Tibial nerve (tissue), 4 donors: ENCODE measurements at regions not wholly inside any gene's neighbourhood (a gene's known extent, or its start where the extent isn't known, plus 50 kb on each side); places are given as distances from the start of the nearest gene placed in this dataset.
A peak's percentile ranks its signal among the peaks of the same experiment; 100 is the strongest.
"Not testable (repeated sequence)": the region's sequence is repeated elsewhere in the genome, so short reads cannot be mapped to it uniquely, and the experiment has no call there.

Source experiments
- DNase-seq, 2 donors: peaks; one replicate each; pipeline ENCODE4 v3.0.0-alpha.2; 2019; ENCODE audit warnings: low spot score in 2 of 2
- H3K27ac ChIP-seq, 4 donors: fragments of 200-600 bp; sonication (generic) in 3 of 4; one replicate each; pipeline ENCODE4 v1.5.1; 2017 to 2019; ENCODE audit warnings: mild to moderate bottlenecking in 1 of 4
- H3K27me3 ChIP-seq, 2 donors: fragments of 200-600 bp; sonication (generic) in 1 of 2; one replicate each; pipeline versions ENCODE4 v1.5.1 to v1.6.0; 2017 to 2019
- H3K36me3 ChIP-seq, 3 donors: fragments of 200-600 bp; sonication (generic); one replicate each; pipeline ENCODE4 v1.5.1; 2018 to 2019
- H3K4me1 ChIP-seq, 4 donors: fragments of 200-600 bp; sonication (generic) in 3 of 4; one replicate each; pipeline ENCODE4 v1.5.1; 2017 to 2019
- H3K4me3 ChIP-seq, 4 donors: fragments of 200-600 bp; sonication (generic) in 3 of 4; one replicate each; pipeline ENCODE4 v1.5.1; 2017 to 2019; ENCODE audit warnings: mild to moderate bottlenecking in 1 of 4, moderate library complexity in 1 of 4
- H3K9me3 ChIP-seq, 4 donors: fragments of 200-600 bp; sonication (generic) in 3 of 4; one replicate each; pipeline ENCODE4 v1.5.1; 2017 to 2019
- CTCF ChIP-seq, 5 experiments: fragments of 200-600 bp in 3 of 5; fragments of 450-650 bp in 2 of 5; sonication (generic) in 3 of 5; IDR thresholded peaks; one replicate each; pipeline ENCODE4 v1.5.1; 2016 to 2019; ENCODE audit warnings: antibody characterized with exemption in 5 of 5, mild to moderate bottlenecking in 3 of 5, moderate library complexity in 2 of 5
- EP300 ChIP-seq, 2 donors: sonication (generic); formaldehyde crosslinking; IDR thresholded peaks; one replicate each; pipeline ENCODE4 v1.6.1; 2017; ENCODE audit warnings: antibody characterized with exemption in 2 of 2, mild to moderate bottlenecking in 1 of 2
- POLR2A ChIP-seq, 2 donors: fragments of 450-650 bp; IDR thresholded peaks; one replicate each; pipeline ENCODE4 v1.6.1; 2017; ENCODE audit warnings: antibody characterized with exemption in 2 of 2, mild to moderate bottlenecking in 2 of 2, moderate library complexity in 2 of 2
- WGBS, 2 donors: methylation state at CpG; one replicate each; pipeline ENCODE4 v1.1.5; 2018; 5-methylcytosine and 5-hydroxymethylcytosine counted together

GRCh38 chr1:183753464-183753891, 51.4 kb upstream of the RGL1 start:
- Histone ChIP-seq H3K36me3 (no peaks in the 10 kb centered on the region), H3K27ac (no peak overlapping the region), H3K4me1 (peaks cover 0 to 3% (median 0%) of the 10 kb centered on the region in 4 donors), H3K9me3 (peaks cover 0 to 26% (median 2%) of the 10 kb centered on the region in 4 donors), H3K4me3 (no peak overlapping the region), H3K27me3 (no peaks in the 10 kb centered on the region)
- no peak for DNase-seq
- TF ChIP-seq CTCF (IDR thresholded peaks at IDR 0.05) (no peak), POLR2A (IDR thresholded peaks at IDR 0.05) (no peak), EP300 (IDR thresholded peaks at IDR 0.05) (peak in 1 of 2 donors; percentile 68)

GRCh38 chr1:183744132-183744913, 60.6 kb upstream of the RGL1 start:
- Histone ChIP-seq H3K4me3 (no peak overlapping the region), H3K27me3 (no peaks in the 10 kb centered on the region), H3K9me3 (peaks cover 0 to 8% (median 0%) of the 10 kb centered on the region in 4 donors), H3K27ac (no peak overlapping the region), H3K4me1 (peaks cover 0 to 18% (median 0%) of the 10 kb centered on the region in 4 donors), H3K36me3 (peaks cover 0 to 8% (median 0%) of the 10 kb centered on the region in 3 donors)
- 65 to 66% methylated on average over 1 of the region's 1 CpG for WGBS, 2 donors
- DNase-seq = no peak
- TF ChIP-seq CTCF (IDR thresholded peaks at IDR 0.05) (no peak), EP300 (IDR thresholded peaks at IDR 0.05) (no peak), POLR2A (IDR thresholded peaks at IDR 0.05) (no peak)

- peaks cover 0 to 20% (median 0%) of the 10 kb centered on the region in 4 donors for H3K4me1 ChIP-seq
- H3K27ac ChIP-seq = no peak overlapping the region
- no peak for TF ChIP-seq CTCF (IDR thresholded peaks at IDR 0.05)
- no peak for TF ChIP-seq EP300 (IDR thresholded peaks at IDR 0.05)
- no peak for TF ChIP-seq POLR2A (IDR thresholded peaks at IDR 0.05)
- no peak for DNase-seq
- peaks cover 0 to 8% (median 0%) of the 10 kb centered on the region in 4 donors for H3K9me3 ChIP-seq
- WGBS, 2 donors = 85 to 87% methylated on average over 4 of the region's 4 CpGs
- H3K36me3 ChIP-seq = peaks cover 0 to 8% (median 0%) of the 10 kb centered on the region in 3 donors
- no peak overlapping the region for H3K4me3 ChIP-seq
- no peaks in the 10 kb centered on the region for H3K27me3 ChIP-seq
Measured at GRCh38 chr1:183742355-183742754, 62.6 kb upstream of the RGL1 start.

GRCh38 chr1:183739741-183740271, 65.1 kb upstream of the RGL1 start:
- Histone ChIP-seq H3K9me3 (peaks cover 0 to 8% (median 0%) of the 10 kb centered on the region in 4 donors), H3K27me3 (no peaks in the 10 kb centered on the region), H3K4me1 (peaks cover 0 to 29% (median 0%) of the 10 kb centered on the region in 4 donors), H3K36me3 (peaks cover 0 to 8% (median 0%) of the 10 kb centered on the region in 3 donors), H3K4me3 (no peak overlapping the region), H3K27ac (no peak overlapping the region)
- no peak for TF ChIP-seq POLR2A (IDR thresholded peaks at IDR 0.05)
- WGBS, 2 donors = 32 to 33% methylated on average over 6 of the region's 6 CpGs
- no peak for DNase-seq

GRCh38 chr1:183739082-183739481, 65.8 kb upstream of the RGL1 start:
- Histone ChIP-seq H3K27me3 (no peaks in the 10 kb centered on the region), H3K4me1 (peaks cover 0 to 30% (median 1%) of the 10 kb centered on the region in 4 donors), H3K27ac (no peak overlapping the region), H3K9me3 (peaks cover 0 to 8% (median 0%) of the 10 kb centered on the region in 4 donors), H3K4me3 (no peak overlapping the region), H3K36me3 (peaks cover 0 to 8% (median 0%) of the 10 kb centered on the region in 3 donors)
- WGBS, 2 donors = 94% methylated on average over 2 of the region's 2 CpGs
- no peak for DNase-seq
- TF ChIP-seq POLR2A (IDR thresholded peaks at IDR 0.05) (no peak), EP300 (IDR thresholded peaks at IDR 0.05) (no peak), CTCF (IDR thresholded peaks at IDR 0.05) (no peak)

- H3K4me3 ChIP-seq, DNase-seq, H3K9me3 ChIP-seq, H3K27ac ChIP-seq, H3K27me3 ChIP-seq, H3K36me3 ChIP-seq: not testable (repeated sequence)
- peaks cover 0 to 38% (median 2%) of the 10 kb centered on the region in 4 donors for H3K4me1 ChIP-seq
- 91 to 92% methylated on average over 7 of the region's 7 CpGs for WGBS, 2 donors
Measured at GRCh38 chr1:183737916-183738315, 67.0 kb upstream of the RGL1 start.
